ENCODE measurements at regions not wholly inside any gene's neighbourhood (a gene's known extent, or its start where the extent isn't known, plus 50 kb on each side); places are given as distances from the start of the nearest gene placed in this dataset.
"Not testable (repeated sequence)": the region's sequence is repeated elsewhere in the genome, so short reads cannot be mapped to it uniquely, and the experiment has no call there.

GRCh38 chr3:178139116-178139515, 397.1 kb upstream of the KCNMB2 start:
- TF ChIP-seq POLR2A (IDR thresholded peaks at IDR 0.05) (no peak), POLR2AphosphoS5 (IDR thresholded peaks at IDR 0.05) (no peak), CTCF (IDR thresholded peaks at IDR 0.05) (no peak)
- H3K27me3 ChIP-seq: no peaks in the 10 kb centered on the region
- no peak overlapping the region for H3K27ac ChIP-seq
- no peaks in the 10 kb centered on the region for H3K36me3 ChIP-seq
- no peaks in the 10 kb centered on the region for H3K9me3 ChIP-seq
- no peak for DNase-seq (ENCODE audit: low spot score in 2 of 2)
- H3K4me3 ChIP-seq: no peak overlapping the region
- no peaks in the 10 kb centered on the region for H3K4me1 ChIP-seq
- intact Hi-C loops (cut with DNase I; ENCODE audit: low total_unique reads): no loop called here

GRCh38 chr3:178140531-178141304, 395.5 kb upstream of the KCNMB2 start:
- H3K9me3 ChIP-seq: no peaks in the 10 kb centered on the region
- no peaks in the 10 kb centered on the region for H3K36me3 ChIP-seq
- DNase-seq (ENCODE audit: low spot score in 2 of 2): no peak
- intact Hi-C loops (cut with DNase I; ENCODE audit: low total_unique reads): no loop called here
- no peak overlapping the region for H3K27ac ChIP-seq
- H3K4me3 ChIP-seq: no peak overlapping the region
- TF ChIP-seq CTCF (IDR thresholded peaks at IDR 0.05): no peak
- TF ChIP-seq POLR2AphosphoS5 (IDR thresholded peaks at IDR 0.05): no peak
- no peak for TF ChIP-seq POLR2A (IDR thresholded peaks at IDR 0.05)
- H3K27me3 ChIP-seq: no peaks in the 10 kb centered on the region
- no peaks in the 10 kb centered on the region for H3K4me1 ChIP-seq

- H3K27ac ChIP-seq; DNase-seq (ENCODE audit: low spot score in 2 of 2); H3K9me3 ChIP-seq; H3K27me3 ChIP-seq; H3K4me1 ChIP-seq; H3K36me3 ChIP-seq; H3K4me3 ChIP-seq; intact Hi-C loops (cut with DNase I; ENCODE audit: low total_unique reads): not testable (repeated sequence)
Observed at GRCh38 chr3:178141305-178141684, 394.9 kb upstream of the KCNMB2 start.

DNA sequence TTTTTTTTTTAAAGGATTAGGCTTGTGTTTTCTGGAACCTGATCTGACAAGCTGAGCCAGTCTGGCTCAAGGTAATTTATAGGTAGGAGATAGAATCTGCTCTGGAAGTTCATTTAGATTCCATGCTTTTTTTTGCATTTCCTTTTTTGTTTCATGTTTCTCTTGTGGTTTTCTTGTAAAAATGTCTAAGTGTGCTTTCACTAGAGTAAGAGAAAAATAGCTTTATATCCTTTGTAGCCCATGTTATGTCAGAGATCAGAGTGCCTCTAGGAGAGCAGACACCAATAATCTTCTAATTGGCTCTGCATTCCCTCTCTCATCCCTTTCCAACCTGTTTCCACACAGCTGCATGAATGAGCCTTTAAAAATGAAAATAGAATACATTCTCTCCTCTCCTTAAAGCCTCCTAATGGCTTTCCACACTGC, 389.8 kb upstream of the KCNMB2 start:
- TF ChIP-seq POLR2AphosphoS5 (IDR thresholded peaks at IDR 0.05) (no peak), POLR2A (IDR thresholded peaks at IDR 0.05) (no peak), CTCF (IDR thresholded peaks at IDR 0.05) (no peak)
- Histone ChIP-seq H3K4me3 (no peak overlapping the region), H3K27me3 (no peaks in the 10 kb centered on the region), H3K9me3 (no peaks in the 10 kb centered on the region), H3K36me3 (no peaks in the 10 kb centered on the region), H3K27ac (peak overlapping the region; percentile 4 to 21), H3K4me1 (no peaks in the 10 kb centered on the region)
- intact Hi-C loops (cut with DNase I; ENCODE audit: low total_unique reads): no loop called here
- no peak for DNase-seq (ENCODE audit: low spot score in 2 of 2)

DNA sequence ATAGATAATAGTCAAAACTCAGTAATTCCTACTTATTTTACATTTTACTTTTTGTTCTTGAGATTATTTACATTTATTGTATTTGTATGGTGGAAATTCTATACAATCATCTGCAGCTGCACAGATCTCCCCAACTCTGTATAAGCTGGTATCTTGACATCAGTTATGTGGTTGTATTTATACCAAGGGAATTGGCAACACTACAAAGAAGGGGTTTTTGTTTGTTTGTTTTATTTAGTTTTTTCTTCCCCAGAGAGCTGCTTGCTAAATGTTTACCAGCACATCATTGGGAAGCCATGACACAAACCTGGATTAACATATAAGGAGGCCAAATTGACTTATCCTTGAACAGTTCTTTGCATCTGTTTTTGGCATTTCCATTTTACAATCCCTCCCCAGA, 389.2 kb upstream of the KCNMB2 start:
- Histone ChIP-seq H3K27ac (peak overlapping the region in 1 of 2 donors; percentile 4), H3K9me3 (no peaks in the 10 kb centered on the region), H3K36me3 (no peaks in the 10 kb centered on the region), H3K4me3 (no peak overlapping the region), H3K27me3 (no peaks in the 10 kb centered on the region), H3K4me1 (no peaks in the 10 kb centered on the region)
- DNase-seq (ENCODE audit: low spot score in 2 of 2): no peak
- intact Hi-C loops (cut with DNase I; ENCODE audit: low total_unique reads): no loop called here
- TF ChIP-seq POLR2AphosphoS5 (IDR thresholded peaks at IDR 0.05) (no peak), CTCF (IDR thresholded peaks at IDR 0.05) (no peak), POLR2A (IDR thresholded peaks at IDR 0.05) (no peak)

Data from breast epithelium (tissue), 4 donors.